Mucosa of stomach (tissue), 1 donor: ENCODE measurements at regions not wholly inside any gene's neighbourhood (a gene's known extent, or its start where the extent isn't known, plus 50 kb on each side); places are given as distances from the start of the nearest gene placed in this dataset.

ENCODE experiments used
- H3K27me3 ChIP-seq: one replicate; pipeline ENCODE4 v1.7.0; 2013; ENCODE audit warnings: mild to moderate bottlenecking, low read length; ENCODE audit not compliant: control insufficient read depth, insufficient read depth
- H3K36me3 ChIP-seq: one replicate; pipeline ENCODE4 v1.7.0; 2013; ENCODE audit warnings: low read length; ENCODE audit not compliant: control insufficient read depth, insufficient read depth
- H3K4me1 ChIP-seq: one replicate; pipeline ENCODE4 v1.7.0; 2013; ENCODE audit warnings: mild to moderate bottlenecking, low read length; ENCODE audit not compliant: control insufficient read depth, insufficient read depth
- H3K4me3 ChIP-seq: one replicate; pipeline ENCODE4 v1.7.0; 2013; ENCODE audit warnings: low read length
- H3K9ac ChIP-seq: one replicate; pipeline ENCODE4 v1.7.0; 2013; ENCODE audit warnings: mild to moderate bottlenecking, low read length, moderate library complexity
- H3K9me3 ChIP-seq: one replicate; pipeline ENCODE4 v1.7.0; 2013; ENCODE audit warnings: mild to moderate bottlenecking, low read length, moderate library complexity; ENCODE audit not compliant: control insufficient read depth
- donor health status: Pancreatic carcinoma.

DNA sequence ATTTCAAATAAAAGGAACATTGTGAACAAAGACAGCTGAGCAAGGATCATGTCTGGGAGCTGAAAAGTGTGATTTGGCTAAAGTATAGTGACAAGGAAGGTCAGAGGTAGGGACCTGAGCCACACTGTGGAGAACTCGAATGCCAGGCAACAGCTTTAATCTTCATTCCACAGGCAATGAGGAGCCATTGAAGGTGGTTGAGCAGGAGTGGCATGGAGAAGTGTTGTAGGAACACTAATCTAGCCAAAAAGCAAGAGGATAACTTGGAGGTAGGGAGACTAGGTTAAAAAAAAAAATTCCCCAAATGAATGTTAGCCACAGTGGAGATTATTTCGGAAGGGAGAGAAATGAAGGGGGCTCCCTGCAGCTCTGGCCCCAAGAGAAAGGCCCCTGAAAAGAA is 286.9 kb downstream of the BCOR start:
- Histone ChIP-seq H3K9ac (no peak overlapping the region), H3K27me3 (no peaks in the 10 kb centered on the region), H3K36me3 (no peaks in the 10 kb centered on the region), H3K4me1 (peaks cover 16% of the 10 kb centered on the region), H3K4me3 (no peak overlapping the region), H3K9me3 (no peaks in the 10 kb centered on the region)

DNA sequence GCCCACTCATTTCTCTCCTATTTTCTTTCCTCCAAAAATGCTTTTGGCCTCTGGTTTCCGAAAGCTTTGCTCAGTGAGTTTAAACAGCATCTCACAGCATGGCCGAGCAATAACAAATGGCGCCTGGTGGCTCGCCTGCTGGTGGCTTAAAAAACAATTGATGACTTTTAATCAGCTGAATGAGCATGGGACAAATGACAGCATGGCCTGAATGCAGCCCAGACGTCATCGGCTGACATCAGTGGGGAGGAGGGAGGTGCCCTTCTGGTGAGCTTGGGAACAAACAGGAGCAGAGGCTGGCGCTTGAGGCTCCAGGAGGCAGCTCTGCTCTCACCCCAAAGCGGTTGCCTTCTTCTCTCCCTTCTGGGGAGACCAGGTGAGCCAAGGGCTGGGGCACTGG is 286.4 kb downstream of the BCOR start:
- Histone ChIP-seq H3K9ac (no peak overlapping the region), H3K36me3 (no peaks in the 10 kb centered on the region), H3K4me1 (peaks cover 21% of the 10 kb centered on the region), H3K4me3 (no peak overlapping the region), H3K9me3 (no peaks in the 10 kb centered on the region), H3K27me3 (no peaks in the 10 kb centered on the region)

DNA sequence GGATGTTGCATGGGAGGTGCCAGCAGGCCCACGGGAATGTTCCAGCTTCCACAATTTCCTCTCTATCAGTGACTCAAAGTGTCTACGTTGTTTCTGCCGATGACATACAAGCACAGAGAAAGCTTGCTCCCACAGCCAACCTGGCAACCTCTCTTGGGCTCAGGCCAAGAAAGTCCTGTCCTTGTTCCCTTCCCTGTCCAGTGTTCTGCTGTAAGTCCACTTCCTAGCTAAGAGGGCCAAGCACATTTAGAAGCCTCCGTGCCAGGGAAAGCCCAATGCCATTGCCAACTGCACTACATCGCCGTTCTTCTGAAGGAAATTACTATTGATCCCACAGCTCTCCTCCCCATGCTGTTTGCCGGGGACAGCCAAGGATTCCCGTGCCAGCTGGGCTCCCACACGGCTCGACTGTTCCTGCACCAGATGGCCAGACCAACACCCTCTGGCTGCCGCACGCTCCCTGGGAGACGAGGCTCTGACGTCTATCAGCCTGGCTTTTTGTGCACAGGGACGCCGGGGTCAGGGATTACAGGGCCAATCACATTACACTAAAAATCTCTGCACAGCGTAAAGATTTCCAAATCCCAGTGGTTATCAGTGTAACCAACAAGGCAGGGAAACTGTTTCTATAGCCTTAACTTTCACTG is 284.0 kb downstream of the BCOR start:
- H3K27me3 ChIP-seq, result no peaks in the 10 kb centered on the region
- H3K9ac ChIP-seq, result no peak overlapping the region
- H3K36me3 ChIP-seq, result no peaks in the 10 kb centered on the region
- peaks cover 30% of the 10 kb centered on the region for H3K4me1 ChIP-seq
- no peak overlapping the region for H3K4me3 ChIP-seq
- H3K9me3 ChIP-seq, result no peaks in the 10 kb centered on the region

DNA sequence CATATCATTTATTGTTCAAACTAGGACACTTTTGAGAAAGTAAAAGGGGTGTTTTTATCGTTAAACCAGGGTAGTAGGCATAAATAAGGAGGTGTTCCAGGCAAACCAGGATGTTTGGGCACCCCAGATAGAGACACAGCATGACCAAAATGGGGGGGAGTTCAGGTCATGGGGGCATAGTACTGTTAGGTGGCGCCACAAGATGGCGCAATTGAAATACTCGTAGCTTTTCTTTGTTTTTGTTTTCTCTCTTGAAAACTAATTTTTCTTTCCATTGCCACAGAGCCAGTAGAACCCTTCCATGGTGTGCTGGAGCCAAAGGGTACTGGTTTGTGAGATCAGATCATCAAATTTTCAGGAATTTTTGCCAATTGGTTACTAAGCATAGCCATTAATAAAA is 283.4 kb downstream of the BCOR start:
- no peak overlapping the region for H3K4me3 ChIP-seq
- peaks cover 30% of the 10 kb centered on the region for H3K4me1 ChIP-seq
- no peaks in the 10 kb centered on the region for H3K36me3 ChIP-seq
- no peak overlapping the region for H3K9ac ChIP-seq
- no peaks in the 10 kb centered on the region for H3K9me3 ChIP-seq
- no peaks in the 10 kb centered on the region for H3K27me3 ChIP-seq

DNA sequence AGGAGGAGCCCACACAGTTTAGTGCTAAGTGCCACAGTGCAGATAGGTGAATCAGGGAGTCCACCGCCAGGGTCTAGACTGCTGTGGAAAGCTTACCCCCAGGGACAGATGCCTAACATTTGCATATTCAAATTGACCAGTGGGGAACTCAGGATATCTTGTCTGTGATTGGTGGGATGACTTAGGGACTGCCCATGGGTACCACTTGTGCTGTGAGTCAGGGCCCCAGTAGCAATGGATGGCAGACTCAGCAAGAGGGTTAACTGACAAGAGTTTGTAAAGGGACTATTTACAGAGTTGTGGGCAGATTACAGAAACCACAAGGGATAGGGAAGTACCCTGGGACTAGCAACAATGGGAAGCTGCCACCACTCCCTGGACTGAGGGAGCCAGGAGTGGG is 282.1 kb downstream of the BCOR start:
- peaks cover 36% of the 10 kb centered on the region for H3K4me1 ChIP-seq
- H3K27me3 ChIP-seq, result peaks cover 5% of the 10 kb centered on the region
- H3K36me3 ChIP-seq, result no peaks in the 10 kb centered on the region
- no peak overlapping the region for H3K9ac ChIP-seq
- H3K9me3 ChIP-seq, result no peaks in the 10 kb centered on the region
- no peak overlapping the region for H3K4me3 ChIP-seq

DNA sequence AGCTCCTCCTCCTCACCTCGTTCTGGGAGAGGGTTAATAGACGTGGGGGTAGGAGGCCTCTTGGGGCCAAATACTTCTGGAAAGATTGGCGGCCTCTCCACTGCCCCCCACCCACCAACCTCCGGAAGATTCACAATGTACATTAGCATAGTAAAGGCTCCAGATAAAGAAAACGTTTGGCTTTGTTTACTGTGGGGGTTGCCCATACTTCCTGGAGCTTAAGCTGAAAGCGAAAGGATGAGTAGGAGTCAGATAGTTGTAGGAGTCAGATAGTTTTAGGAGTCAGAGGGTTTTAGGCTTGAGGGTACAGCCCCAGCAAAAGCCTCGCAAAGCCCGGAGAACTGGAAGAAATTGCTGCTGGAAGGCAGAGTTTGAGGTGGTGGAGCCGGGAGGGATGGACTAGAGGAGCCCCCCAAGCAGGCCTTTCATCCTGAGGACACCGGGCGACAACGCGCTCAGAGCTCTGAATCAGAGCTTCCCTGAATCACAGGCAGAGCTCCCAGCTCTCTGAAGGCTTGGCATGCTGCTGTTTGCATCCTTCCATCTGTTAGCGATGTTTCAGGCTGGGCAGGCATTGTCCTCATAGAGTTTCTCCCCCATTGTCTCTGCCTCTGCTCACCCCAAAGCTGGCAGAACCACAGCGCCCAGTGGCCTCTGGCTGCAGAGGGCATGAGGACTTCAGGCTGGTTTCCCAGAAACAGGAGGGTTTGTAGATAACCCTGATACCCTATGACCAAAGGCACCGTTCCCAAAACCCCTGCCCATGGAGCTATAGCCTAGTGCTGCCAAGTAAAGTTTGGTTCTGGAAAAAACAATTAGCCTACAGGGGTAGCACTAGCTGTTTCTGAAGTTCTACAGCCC is 280.7 kb downstream of the BCOR start:
- no peaks in the 10 kb centered on the region for H3K9me3 ChIP-seq
- H3K4me1 ChIP-seq, result peaks cover 36% of the 10 kb centered on the region
- H3K9ac ChIP-seq, result no peak overlapping the region
- H3K27me3 ChIP-seq, result peaks cover 5% of the 10 kb centered on the region
- no peaks in the 10 kb centered on the region for H3K36me3 ChIP-seq
- no peak overlapping the region for H3K4me3 ChIP-seq

DNA sequence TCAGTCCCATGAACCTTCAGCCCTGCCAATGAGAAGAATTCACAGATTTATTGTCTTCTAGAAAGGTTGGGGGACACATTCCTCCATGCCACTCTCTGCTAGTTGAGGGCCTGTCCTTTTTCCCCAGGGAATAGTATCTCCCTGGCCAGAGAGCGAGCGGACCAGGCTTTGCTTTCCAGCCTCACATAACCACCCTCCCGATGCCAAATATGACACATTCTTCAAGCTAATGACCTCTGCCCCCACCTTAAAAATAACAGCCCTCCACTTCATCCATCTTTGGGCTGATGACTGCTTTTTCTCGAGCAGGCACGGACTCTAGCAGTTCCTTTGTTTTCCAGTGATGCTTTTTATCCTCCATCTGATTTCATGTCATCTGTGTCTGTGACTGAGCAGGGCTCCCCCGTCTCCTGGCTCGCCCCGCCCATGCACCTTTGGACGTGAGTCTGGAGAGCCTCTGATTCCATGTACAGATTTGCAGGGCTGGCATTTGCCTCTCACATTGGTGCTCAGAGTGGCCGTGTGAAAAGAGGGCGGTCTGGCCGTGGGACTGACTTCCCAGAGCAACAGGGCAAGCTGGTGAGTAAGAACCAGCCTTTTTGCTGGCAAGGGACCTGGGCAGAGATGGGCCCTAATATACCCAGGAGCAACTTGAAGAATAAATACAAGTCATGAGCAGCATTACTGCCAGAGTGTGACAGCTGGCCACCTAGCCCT is 279.8 kb downstream of the BCOR start:
- Histone ChIP-seq H3K36me3 (no peaks in the 10 kb centered on the region), H3K9ac (no peak overlapping the region), H3K4me1 (peaks cover 36% of the 10 kb centered on the region), H3K9me3 (no peaks in the 10 kb centered on the region), H3K4me3 (no peak overlapping the region), H3K27me3 (peaks cover 5% of the 10 kb centered on the region)

DNA sequence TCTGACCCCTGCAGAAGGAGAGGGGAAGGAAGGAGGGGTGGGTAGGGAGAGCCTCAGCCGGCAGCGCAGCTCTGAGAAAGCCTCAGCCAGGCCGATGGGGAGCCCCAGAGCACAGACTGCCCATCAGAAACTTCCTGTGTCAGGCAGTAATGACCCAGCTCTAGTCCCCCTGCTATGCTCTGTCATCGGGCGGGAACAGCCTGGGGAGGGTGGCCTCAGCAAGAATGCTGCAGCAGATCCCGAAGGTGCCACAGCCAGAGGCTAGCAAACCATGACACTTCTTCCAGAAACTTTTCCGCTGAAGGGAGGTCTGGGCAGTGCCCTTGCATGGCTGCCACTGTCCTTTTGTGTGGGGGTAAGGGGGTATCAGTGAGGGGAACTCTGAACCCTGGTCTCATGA is 279.0 kb downstream of the BCOR start:
- Histone ChIP-seq H3K4me3 (no peak overlapping the region), H3K27me3 (peaks cover 5% of the 10 kb centered on the region), H3K4me1 (peaks cover 32% of the 10 kb centered on the region), H3K9me3 (no peaks in the 10 kb centered on the region), H3K9ac (no peak overlapping the region), H3K36me3 (no peaks in the 10 kb centered on the region)

DNA sequence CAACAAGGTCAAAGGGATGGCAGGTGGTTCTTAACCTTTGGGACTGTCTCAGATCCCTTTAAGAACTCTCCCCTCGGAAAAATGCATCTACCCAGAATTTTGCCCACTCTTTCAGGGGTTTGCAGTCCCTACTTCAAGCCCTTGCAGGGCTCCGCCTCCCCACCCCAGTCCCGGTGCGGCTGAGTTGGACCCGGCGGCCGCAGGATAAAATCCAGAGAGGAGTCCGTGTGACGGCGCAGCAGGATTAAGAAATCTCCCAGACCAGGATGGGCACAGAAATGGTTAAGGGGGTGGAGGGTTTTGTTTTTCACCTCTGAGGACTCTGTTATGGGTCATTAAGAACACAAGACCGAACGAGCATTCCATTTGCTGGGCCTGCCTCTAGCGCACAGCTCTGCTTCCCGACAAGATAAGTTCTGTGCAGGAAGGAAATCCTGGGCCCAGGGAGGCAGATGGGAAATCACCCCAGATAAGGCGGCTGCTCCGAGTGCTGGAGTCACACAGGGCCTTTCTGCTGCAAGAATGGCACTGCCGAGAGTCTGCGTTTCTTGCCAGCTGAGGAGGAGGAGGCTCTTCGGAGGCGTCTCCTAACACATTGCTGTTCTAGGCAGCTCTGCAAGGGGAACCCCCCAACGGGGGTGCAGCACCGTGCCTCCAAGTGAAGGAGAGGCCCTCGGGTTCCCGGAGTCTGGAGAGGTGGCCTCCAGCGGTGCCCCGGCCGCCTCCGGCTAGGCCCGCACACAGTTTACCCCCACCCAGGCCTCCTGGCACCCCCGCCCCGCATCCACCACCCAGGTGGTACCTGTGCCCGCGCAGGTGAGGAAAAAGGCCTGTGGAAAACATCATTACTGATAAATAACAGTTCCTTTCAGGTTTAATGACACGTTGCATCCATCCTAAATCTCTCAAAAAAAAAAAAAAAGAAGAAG is 277.6 kb downstream of the BCOR start:
- H3K36me3 ChIP-seq, result no peaks in the 10 kb centered on the region
- no peaks in the 10 kb centered on the region for H3K9me3 ChIP-seq
- peaks cover 5% of the 10 kb centered on the region for H3K27me3 ChIP-seq
- peaks cover 26% of the 10 kb centered on the region for H3K4me1 ChIP-seq
- no peak overlapping the region for H3K4me3 ChIP-seq
- H3K9ac ChIP-seq, result no peak overlapping the region

DNA sequence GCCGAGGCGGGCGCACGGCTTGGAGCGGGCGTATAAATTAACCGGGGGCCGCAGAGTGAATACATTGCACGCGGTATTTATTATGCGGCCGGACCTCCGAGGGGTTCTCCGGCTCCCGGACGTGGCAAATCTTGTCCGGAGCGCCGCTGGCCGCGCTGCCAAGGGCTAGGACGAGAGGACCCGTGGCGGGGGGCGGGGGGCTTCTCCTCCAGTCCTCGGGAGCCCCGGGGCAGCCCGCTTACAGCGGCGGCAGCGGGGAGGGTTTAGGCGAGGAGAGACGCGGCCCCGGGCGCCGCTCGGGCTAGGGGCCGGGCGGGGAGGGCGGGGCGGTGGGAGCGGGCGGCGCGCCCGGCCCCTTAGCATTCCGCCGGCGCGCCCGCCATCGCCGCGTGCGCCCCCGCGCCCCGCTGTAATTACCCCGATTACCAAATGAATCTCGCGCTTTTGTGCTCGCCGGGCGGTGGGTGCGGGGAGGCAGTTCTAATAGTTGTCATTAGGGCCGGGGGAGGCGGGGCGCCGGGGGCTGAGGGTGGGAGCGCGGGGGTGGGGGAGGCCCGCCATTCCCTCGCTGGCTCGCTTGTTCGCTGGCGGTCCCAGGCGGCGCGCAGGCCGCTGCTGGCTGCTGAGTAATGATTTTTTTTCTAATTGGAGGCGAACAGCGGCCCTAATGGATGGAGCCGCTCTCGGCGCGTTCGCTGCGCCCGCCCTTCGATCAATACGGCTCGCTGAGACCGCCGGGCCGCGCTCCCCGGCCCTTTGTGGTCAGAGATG is 276.6 kb downstream of the BCOR start:
- Histone ChIP-seq H3K4me3 (no peak overlapping the region), H3K36me3 (no peaks in the 10 kb centered on the region), H3K4me1 (peaks cover 18% of the 10 kb centered on the region), H3K27me3 (peaks cover 5% of the 10 kb centered on the region), H3K9me3 (no peaks in the 10 kb centered on the region), H3K9ac (no peak overlapping the region)

DNA sequence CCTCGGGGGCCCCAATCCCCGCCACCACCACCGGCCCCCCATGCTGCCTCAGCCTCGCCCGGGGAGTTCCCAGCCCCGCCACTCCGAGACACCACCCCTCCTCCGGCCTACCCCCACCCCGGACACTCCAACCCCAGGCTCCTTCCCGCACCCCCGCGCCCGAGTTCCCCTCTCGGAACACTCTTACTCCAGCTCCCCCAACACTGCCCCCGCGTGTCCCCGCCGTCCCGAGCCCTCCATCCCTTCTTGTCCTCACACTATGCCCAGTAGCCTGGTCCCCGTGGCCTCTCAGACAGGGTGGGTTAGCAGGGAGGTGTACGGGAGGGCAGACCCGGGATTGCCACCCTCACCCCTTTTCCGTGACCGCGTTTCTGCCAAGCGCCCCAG is 276.1 kb downstream of the BCOR start:
- Histone ChIP-seq H3K9me3 (no peaks in the 10 kb centered on the region), H3K9ac (no peak overlapping the region), H3K36me3 (no peaks in the 10 kb centered on the region), H3K27me3 (peaks cover 5% of the 10 kb centered on the region), H3K4me1 (peaks cover 12% of the 10 kb centered on the region), H3K4me3 (no peak overlapping the region)
